ENCODE measurements at regions not wholly inside any gene's neighbourhood (a gene's known extent, or its start where the extent isn't known, plus 50 kb on each side); places are given as distances from the start of the nearest gene placed in this dataset.

DNA sequence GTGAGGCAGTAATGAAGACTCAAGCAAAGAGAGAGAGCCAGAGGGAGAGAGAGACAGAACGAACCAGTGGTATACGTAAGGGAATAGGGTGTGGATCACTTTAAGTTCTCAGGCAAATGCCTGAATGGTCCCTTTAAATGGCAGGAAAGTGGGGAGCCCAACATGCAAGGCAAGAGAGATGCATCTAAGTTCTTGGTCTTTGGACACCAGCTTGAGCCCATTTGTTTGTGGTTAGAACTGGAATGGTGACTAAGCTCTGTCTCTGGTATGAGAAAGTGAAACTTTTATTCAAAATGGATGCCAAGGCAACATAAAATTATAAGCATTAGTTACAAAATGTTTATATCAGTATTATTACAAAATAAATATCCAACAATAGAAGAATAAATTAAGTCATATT lies 192.2 kb upstream of the ALG10 start:
- no peak for TF ChIP-seq CTCF (IDR thresholded peaks at IDR 0.05)
- no peak for TF ChIP-seq POLR2A (IDR thresholded peaks at IDR 0.05)
- no peak for TF ChIP-seq EP300 (IDR thresholded peaks at IDR 0.05)
